ENCODE measurements at regions not wholly inside any gene's neighbourhood (a gene's known extent, or its start where the extent isn't known, plus 50 kb on each side); places are given as distances from the start of the nearest gene placed in this dataset.
A peak's percentile ranks its signal among the peaks of the same experiment; 100 is the strongest.

- Histone ChIP-seq H2BK120ac (ENCODE audit: insufficient read depth, low read length, poor library complexity) (no peak overlapping the region), H3K9ac (ENCODE audit: low read length) (no peak overlapping the region), H3K36me3 (ENCODE audit: control insufficient read depth in 1 of 2, insufficient read depth in 2 of 2, low read length in 2 of 2) (no peaks in the 10 kb centered on the region), H3K23ac (ENCODE audit: low read length) (no peak overlapping the region), H3K79me2 (ENCODE audit: control insufficient read depth, insufficient read depth, low read length, poor library complexity) (no peaks in the 10 kb centered on the region), H2AFZ (ENCODE audit: insufficient read depth, low read length, poor library complexity) (no peak overlapping the region), H3K27ac (ENCODE audit: low read depth, low read length) (no peak overlapping the region), H2AK5ac (ENCODE audit: low read length) (no peak overlapping the region), H4K8ac (ENCODE audit: low read depth, low read length) (no peak overlapping the region), H3K79me1 (ENCODE audit: low read length) (no peaks in the 10 kb centered on the region), H3K4me3 (ENCODE audit: low read depth, low read length) (no peak overlapping the region), H2BK5ac (ENCODE audit: low read depth, low read length, poor library complexity) (no peak overlapping the region), H3K18ac (ENCODE audit: low read length) (no peak overlapping the region), H4K91ac (ENCODE audit: low read depth, low read length) (no peak overlapping the region), H3K4me2 (ENCODE audit: low read length) (no peak overlapping the region), H3K4me1 (ENCODE audit: control insufficient read depth in 1 of 2, insufficient read depth in 2 of 2, low read length in 2 of 2) (peaks cover 0 to 1% of the 10 kb centered on the region in 2 experiments), H3K9me3 (ENCODE audit: insufficient read depth, low read depth, low read length) (no peaks in the 10 kb centered on the region), H3K4ac (ENCODE audit: low read depth, low read length) (no peak overlapping the region), H3K14ac (ENCODE audit: low read length) (no peak overlapping the region), H3K27me3 (ENCODE audit: insufficient read depth, low read length) (no peaks in the 10 kb centered on the region), H4K12ac (ENCODE audit: low read depth, low read length) (no peak overlapping the region), H2BK12ac (ENCODE audit: low read length) (no peak overlapping the region)
- peak in 1 of 2 donors; percentile 25 for DNase-seq
These were observed 184.6 kb upstream of the MAP1B start for GRCh38 chr5:71922584-71923106.

- H3K9ac ChIP-seq (ENCODE audit: low read length), result no peak overlapping the region
- no peak overlapping the region for H2AFZ ChIP-seq (ENCODE audit: insufficient read depth, low read length, poor library complexity)
- H3K36me3 ChIP-seq (ENCODE audit: control insufficient read depth in 1 of 2, insufficient read depth in 2 of 2, low read length in 2 of 2), result no peaks in the 10 kb centered on the region
- no peak overlapping the region for H2BK120ac ChIP-seq (ENCODE audit: insufficient read depth, low read length, poor library complexity)
- no peak overlapping the region for H2AK5ac ChIP-seq (ENCODE audit: low read length)
- H4K12ac ChIP-seq (ENCODE audit: low read depth, low read length), result no peak overlapping the region
- no peak overlapping the region for H3K4me3 ChIP-seq (ENCODE audit: low read depth, low read length)
- H3K4ac ChIP-seq (ENCODE audit: low read depth, low read length), result no peak overlapping the region
- no peaks in the 10 kb centered on the region for H3K9me3 ChIP-seq (ENCODE audit: insufficient read depth, low read depth, low read length)
- WGBS (ENCODE audit: extremely low coverage, insufficient coverage, insufficient read length), result no CpG with 5 or more reads among the region's 2 CpGs
- no peak overlapping the region for H3K23ac ChIP-seq (ENCODE audit: low read length)
- H2BK12ac ChIP-seq (ENCODE audit: low read length), result no peak overlapping the region
- no peaks in the 10 kb centered on the region for H3K79me1 ChIP-seq (ENCODE audit: low read length)
- H2BK5ac ChIP-seq (ENCODE audit: low read depth, low read length, poor library complexity), result no peak overlapping the region
- H3K4me1 ChIP-seq (ENCODE audit: control insufficient read depth in 1 of 2, insufficient read depth in 2 of 2, low read length in 2 of 2), result peaks cover 0 to 1% of the 10 kb centered on the region in 2 experiments
- DNase-seq, result no peak
- no peaks in the 10 kb centered on the region for H3K79me2 ChIP-seq (ENCODE audit: control insufficient read depth, insufficient read depth, low read length, poor library complexity)
- H3K14ac ChIP-seq (ENCODE audit: low read length), result no peak overlapping the region
- H4K91ac ChIP-seq (ENCODE audit: low read depth, low read length), result no peak overlapping the region
- H3K27ac ChIP-seq (ENCODE audit: low read depth, low read length), result no peak overlapping the region
- H3K18ac ChIP-seq (ENCODE audit: low read length), result no peak overlapping the region
- no peak overlapping the region for H4K8ac ChIP-seq (ENCODE audit: low read depth, low read length)
- H3K27me3 ChIP-seq (ENCODE audit: insufficient read depth, low read length), result no peaks in the 10 kb centered on the region
- H3K4me2 ChIP-seq (ENCODE audit: low read length), result no peak overlapping the region
These were observed 183.5 kb upstream of the MAP1B start for GRCh38 chr5:71923755-71924154.

GRCh38 chr5:71924325-71924724 lies 182.9 kb upstream of the MAP1B start:
- Histone ChIP-seq H2BK12ac (ENCODE audit: low read length) (no peak overlapping the region), H3K4me2 (ENCODE audit: low read length) (no peak overlapping the region), H3K36me3 (ENCODE audit: control insufficient read depth in 1 of 2, insufficient read depth in 2 of 2, low read length in 2 of 2) (no peaks in the 10 kb centered on the region), H3K9ac (ENCODE audit: low read length) (no peak overlapping the region), H2BK5ac (ENCODE audit: low read depth, low read length, poor library complexity) (no peak overlapping the region), H3K14ac (ENCODE audit: low read length) (no peak overlapping the region), H4K12ac (ENCODE audit: low read depth, low read length) (no peak overlapping the region), H3K27ac (ENCODE audit: low read depth, low read length) (no peak overlapping the region), H3K79me1 (ENCODE audit: low read length) (no peaks in the 10 kb centered on the region), H2AK5ac (ENCODE audit: low read length) (no peak overlapping the region), H3K4me3 (ENCODE audit: low read depth, low read length) (no peak overlapping the region), H4K91ac (ENCODE audit: low read depth, low read length) (no peak overlapping the region), H2AFZ (ENCODE audit: insufficient read depth, low read length, poor library complexity) (no peak overlapping the region), H3K27me3 (ENCODE audit: insufficient read depth, low read length) (no peaks in the 10 kb centered on the region), H3K79me2 (ENCODE audit: control insufficient read depth, insufficient read depth, low read length, poor library complexity) (no peaks in the 10 kb centered on the region), H3K4ac (ENCODE audit: low read depth, low read length) (no peak overlapping the region), H3K4me1 (ENCODE audit: control insufficient read depth in 1 of 2, insufficient read depth in 2 of 2, low read length in 2 of 2) (peaks cover 0 to 1% of the 10 kb centered on the region in 2 experiments), H2BK120ac (ENCODE audit: insufficient read depth, low read length, poor library complexity) (no peak overlapping the region), H4K8ac (ENCODE audit: low read depth, low read length) (no peak overlapping the region), H3K9me3 (ENCODE audit: insufficient read depth, low read depth, low read length) (no peaks in the 10 kb centered on the region), H3K18ac (ENCODE audit: low read length) (no peak overlapping the region), H3K23ac (ENCODE audit: low read length) (no peak overlapping the region)
- no peak for DNase-seq

- Histone ChIP-seq H4K12ac (ENCODE audit: low read depth, low read length) (no peak overlapping the region), H3K27me3 (ENCODE audit: insufficient read depth, low read length) (no peaks in the 10 kb centered on the region), H2BK120ac (ENCODE audit: insufficient read depth, low read length, poor library complexity) (no peak overlapping the region), H3K4me3 (ENCODE audit: low read depth, low read length) (no peak overlapping the region), H3K4me1 (ENCODE audit: control insufficient read depth in 1 of 2, insufficient read depth in 2 of 2, low read length in 2 of 2) (peaks cover 0 to 1% of the 10 kb centered on the region in 2 experiments), H2AK5ac (ENCODE audit: low read length) (no peak overlapping the region), H4K8ac (ENCODE audit: low read depth, low read length) (no peak overlapping the region), H3K36me3 (ENCODE audit: control insufficient read depth in 1 of 2, insufficient read depth in 2 of 2, low read length in 2 of 2) (no peaks in the 10 kb centered on the region), H2BK5ac (ENCODE audit: low read depth, low read length, poor library complexity) (no peak overlapping the region), H3K27ac (ENCODE audit: low read depth, low read length) (no peak overlapping the region), H3K14ac (ENCODE audit: low read length) (no peak overlapping the region), H4K91ac (ENCODE audit: low read depth, low read length) (no peak overlapping the region), H3K9me3 (ENCODE audit: insufficient read depth, low read depth, low read length) (no peaks in the 10 kb centered on the region), H3K4ac (ENCODE audit: low read depth, low read length) (no peak overlapping the region), H3K4me2 (ENCODE audit: low read length) (no peak overlapping the region), H3K9ac (ENCODE audit: low read length) (no peak overlapping the region), H3K23ac (ENCODE audit: low read length) (no peak overlapping the region), H3K79me1 (ENCODE audit: low read length) (no peaks in the 10 kb centered on the region), H2AFZ (ENCODE audit: insufficient read depth, low read length, poor library complexity) (no peak overlapping the region), H3K79me2 (ENCODE audit: control insufficient read depth, insufficient read depth, low read length, poor library complexity) (no peaks in the 10 kb centered on the region), H3K18ac (ENCODE audit: low read length) (no peak overlapping the region), H2BK12ac (ENCODE audit: low read length) (no peak overlapping the region)
- no peak for DNase-seq
- no CpG with 5 or more reads among the region's 3 CpGs for WGBS (ENCODE audit: extremely low coverage, insufficient coverage, insufficient read length)
These were observed 182.3 kb upstream of the MAP1B start for GRCh38 chr5:71924980-71925379.

Data from trophoblast cell (in vitro differentiated cells and primary cell).